ENCODE measurements at regions not wholly inside any gene's neighbourhood (a gene's known extent, or its start where the extent isn't known, plus 50 kb on each side); places are given as distances from the start of the nearest gene placed in this dataset.

GRCh38 chr4:18435781-18436180 is 414.2 kb upstream of the LCORL start:
- Histone ChIP-seq H3K79me2 (ENCODE audit: insufficient read depth) (no peaks in the 10 kb centered on the region), H3F3A (replicated peaks; ENCODE audit: insufficient read depth) (no peaks in the 10 kb centered on the region), H3K36me3 (replicated peaks in 1 of 2; ENCODE audit: control insufficient read depth in 1 of 2, insufficient read depth in 2 of 2, low read length in 1 of 2) (no peaks in the 10 kb centered on the region), H3K4me2 (no peak overlapping the region), H3K9me3 (no peaks in the 10 kb centered on the region), H3K27ac (ENCODE audit: low read depth in 2 of 2, low read length in 1 of 2) (no peak overlapping the region), H3K4me1 (ENCODE audit: control insufficient read depth in 1 of 2, insufficient read depth in 2 of 2, low read depth in 1 of 2, low read length in 1 of 2) (no peaks in the 10 kb centered on the region; a peak in 1 of 4 replicates), H3K9me2 (no peaks in the 10 kb centered on the region), H2AFZ (ENCODE audit: low read depth) (no peak overlapping the region), H4K20me1 (ENCODE audit: insufficient read depth) (no peaks in the 10 kb centered on the region), H3K27me3 (ENCODE audit: insufficient read depth) (no peaks in the 10 kb centered on the region), H3K9ac (no peak overlapping the region), H3K4me3 (ENCODE audit: low read depth in 2 of 2, low read length in 1 of 2) (no peak overlapping the region)
- TF ChIP-seq NFIC (IDR thresholded peaks at IDR 0.05; ENCODE audit: borderline replicate concordance) = no peak
- no peak for TF ChIP-seq POLR2AphosphoS5 (IDR thresholded peaks at IDR 0.05; ENCODE audit: low read depth, low read length)
- TF ChIP-seq JUND (IDR thresholded peaks at IDR 0.05) = no peak
- TF ChIP-seq, protein P1, sequence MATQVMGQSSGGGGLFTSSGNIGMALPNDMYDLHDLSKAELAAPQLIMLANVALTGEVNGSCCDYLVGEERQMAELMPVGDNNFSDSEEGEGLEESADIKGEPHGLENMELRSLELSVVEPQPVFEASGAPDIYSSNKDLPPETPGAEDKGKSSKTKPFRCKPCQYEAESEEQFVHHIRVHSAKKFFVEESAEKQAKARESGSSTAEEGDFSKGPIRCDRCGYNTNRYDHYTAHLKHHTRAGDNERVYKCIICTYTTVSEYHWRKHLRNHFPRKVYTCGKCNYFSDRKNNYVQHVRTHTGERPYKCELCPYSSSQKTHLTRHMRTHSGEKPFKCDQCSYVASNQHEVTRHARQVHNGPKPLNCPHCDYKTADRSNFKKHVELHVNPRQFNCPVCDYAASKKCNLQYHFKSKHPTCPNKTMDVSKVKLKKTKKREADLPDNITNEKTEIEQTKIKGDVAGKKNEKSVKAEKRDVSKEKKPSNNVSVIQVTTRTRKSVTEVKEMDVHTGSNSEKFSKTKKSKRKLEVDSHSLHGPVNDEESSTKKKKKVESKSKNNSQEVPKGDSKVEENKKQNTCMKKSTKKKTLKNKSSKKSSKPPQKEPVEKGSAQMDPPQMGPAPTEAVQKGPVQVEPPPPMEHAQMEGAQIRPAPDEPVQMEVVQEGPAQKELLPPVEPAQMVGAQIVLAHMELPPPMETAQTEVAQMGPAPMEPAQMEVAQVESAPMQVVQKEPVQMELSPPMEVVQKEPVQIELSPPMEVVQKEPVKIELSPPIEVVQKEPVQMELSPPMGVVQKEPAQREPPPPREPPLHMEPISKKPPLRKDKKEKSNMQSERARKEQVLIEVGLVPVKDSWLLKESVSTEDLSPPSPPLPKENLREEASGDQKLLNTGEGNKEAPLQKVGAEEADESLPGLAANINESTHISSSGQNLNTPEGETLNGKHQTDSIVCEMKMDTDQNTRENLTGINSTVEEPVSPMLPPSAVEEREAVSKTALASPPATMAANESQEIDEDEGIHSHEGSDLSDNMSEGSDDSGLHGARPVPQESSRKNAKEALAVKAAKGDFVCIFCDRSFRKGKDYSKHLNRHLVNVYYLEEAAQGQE (IDR thresholded peaks at IDR 0.05; ENCODE audit: low read depth, low read length) = no peak
- no peak for TF ChIP-seq GATA2 (CRISPR knock-in tag; IDR thresholded peaks at IDR 0.05)
- no peak for TF ChIP-seq YY1 (IDR thresholded peaks at IDR 0.05; ENCODE audit: low read depth)
- TF ChIP-seq TAF1 (IDR thresholded peaks at IDR 0.05; ENCODE audit: borderline replicate concordance, low read depth, low read length) = no peak
- TF ChIP-seq PBX3 (IDR thresholded peaks at IDR 0.05) = no peak
- no peak for TF ChIP-seq MEF2A (IDR thresholded peaks at IDR 0.05; ENCODE audit: borderline replicate concordance, low read depth)
- no peak for TF ChIP-seq FOXM1 (IDR thresholded peaks at IDR 0.05; ENCODE audit: low read depth)
- no peak for TF ChIP-seq RFX5 (IDR thresholded peaks at IDR 0.05; ENCODE audit: low read length)
- no peak for TF ChIP-seq SIN3A (IDR thresholded peaks at IDR 0.05; ENCODE audit: borderline replicate concordance, low read depth, low read length)
- no peak for TF ChIP-seq CTCF (IDR thresholded peaks at IDR 0.05)
- TF ChIP-seq, protein P2, sequence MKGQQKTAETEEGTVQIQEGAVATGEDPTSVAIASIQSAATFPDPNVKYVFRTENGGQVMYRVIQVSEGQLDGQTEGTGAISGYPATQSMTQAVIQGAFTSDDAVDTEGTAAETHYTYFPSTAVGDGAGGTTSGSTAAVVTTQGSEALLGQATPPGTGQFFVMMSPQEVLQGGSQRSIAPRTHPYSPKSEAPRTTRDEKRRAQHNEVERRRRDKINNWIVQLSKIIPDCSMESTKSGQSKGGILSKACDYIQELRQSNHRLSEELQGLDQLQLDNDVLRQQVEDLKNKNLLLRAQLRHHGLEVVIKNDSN (IDR thresholded peaks at IDR 0.05; ENCODE audit: borderline replicate concordance, low read depth) = no peak
- TF ChIP-seq FOSL2 (IDR thresholded peaks at IDR 0.05; ENCODE audit: borderline replicate concordance, low read depth) = no peak
- TF ChIP-seq RCOR1 (IDR thresholded peaks at IDR 0.05; ENCODE audit: low read length) = no peak
- TF ChIP-seq USF2 (IDR thresholded peaks at IDR 0.05; ENCODE audit: borderline replicate concordance, low read depth, low read length) = no peak
- no peak for TF ChIP-seq SMC3 (IDR thresholded peaks at IDR 0.05; ENCODE audit: low read depth, low read length)
- TF ChIP-seq MXI1 (IDR thresholded peaks at IDR 0.05; ENCODE audit: low read depth, low read length) = no peak
- TF ChIP-seq CHD2 (IDR thresholded peaks at IDR 0.05; ENCODE audit: low read length, partially characterized antibody) = no peak
- CTCF ChIA-PET = no interaction called here
- POLR2A ChIA-PET = no interaction called here
- DNase-seq = no peak

Measured in SK-N-SH (cell line).